SK-N-SH (cell line): ENCODE measurements at regions not wholly inside any gene's neighbourhood (a gene's known extent, or its start where the extent isn't known, plus 50 kb on each side); places are given as distances from the start of the nearest gene placed in this dataset.

Experiments
- CTCF ChIA-PET: fragments of 300-600, 350-600 bp; formaldehyde crosslinking; extraction: SDS; loops from one replicate; lab custom pipeline; 2021; lab: Yijun Ruan, JAX
- POLR2A ChIA-PET: fragments of 350-600 bp; sonication (Branson Sonifier 250); formaldehyde crosslinking; extraction: SDS; loops from one replicate; lab custom pipeline; 2020; ENCODE audit warnings: antibody characterized with exemption, inconsistent platforms; lab: Yijun Ruan, JAX
- DNase-seq: peaks from one replicate; pipeline ENCODE4 v3.0.0; 2012
- H2AFZ ChIP-seq: fragments of 200-600 bp; sonication (generic); 2 replicates; pipeline ENCODE4 v1.8.1; 2016; ENCODE audit warnings: antibody characterized with exemption, mild to moderate bottlenecking, low read depth
- H3F3A ChIP-seq: fragments of 200-600 bp; sonication (generic); replicated peaks from 2 replicates; pipeline ENCODE3; 2016; ENCODE audit warnings: antibody characterized with exemption, mild to moderate bottlenecking; ENCODE audit not compliant: insufficient read depth
- H3K27ac ChIP-seq, 2 experiments: fragments of 200-500 bp in 1 of 2; fragments of 200-600 bp in 1 of 2; sonication (Bioruptor generic) in 1 of 2; sonication (generic), shearing (Covaris generic) in 1 of 2; 2 replicates each; pipeline versions ENCODE4 v1.5.1 to v1.6.1; 2014 to 2016; ENCODE audit warnings: low read depth in 2 of 2, inconsistent platforms in 1 of 2, low read length in 1 of 2, mild to moderate bottlenecking in 1 of 2, mixed read lengths in 1 of 2
- H3K27me3 ChIP-seq: fragments of 200-600 bp; sonication (generic), shearing (Covaris generic); 2 replicates; pipeline ENCODE4 v1.6.1; 2016; ENCODE audit warnings: mixed run types; ENCODE audit not compliant: insufficient read depth
- H3K36me3 ChIP-seq, 2 experiments: fragments of 200-500 bp in 1 of 2; fragments of 200-600 bp in 1 of 2; sonication (Bioruptor generic) in 1 of 2; sonication (generic) in 1 of 2; replicated peaks in 1 of 2; 2 replicates each; pipeline versions ENCODE3 to v1.5.1; 2014 to 2016; ENCODE audit warnings: low read length in 1 of 2, mild to moderate bottlenecking in 1 of 2; ENCODE audit not compliant: insufficient read depth in 2 of 2, control insufficient read depth in 1 of 2
- H3K4me1 ChIP-seq, 2 experiments: fragments of 200-500 bp in 1 of 2; fragments of 200-600 bp in 1 of 2; sonication (Bioruptor generic) in 1 of 2; sonication (generic), shearing (Covaris generic) in 1 of 2; 2 replicates each; pipeline versions ENCODE4 v1.5.1 to v1.6.1; 2014 to 2016; ENCODE audit warnings: low read depth in 1 of 2, low read length in 1 of 2, mixed run types in 1 of 2; ENCODE audit not compliant: insufficient read depth in 2 of 2, control insufficient read depth in 1 of 2
- H3K4me2 ChIP-seq: fragments of 200-600 bp; sonication (generic), shearing (Covaris generic); 2 replicates; pipeline ENCODE4 v1.6.1; 2017; ENCODE audit warnings: mixed run types
- H3K4me3 ChIP-seq, 2 experiments: fragments of 200-500 bp in 1 of 2; fragments of 200-600 bp in 1 of 2; sonication (Bioruptor generic) in 1 of 2; sonication (generic), shearing (Covaris generic) in 1 of 2; 2 replicates each; pipeline versions ENCODE4 v1.5.1 to v1.8.1; 2014 to 2016; ENCODE audit warnings: low read depth in 2 of 2, inconsistent platforms in 1 of 2, low read length in 1 of 2, mild to moderate bottlenecking in 1 of 2, mixed read lengths in 1 of 2, moderate library complexity in 1 of 2
- H3K79me2 ChIP-seq: fragments of 200-600 bp; sonication (generic); 2 replicates; pipeline ENCODE4 v1.8.1; 2017; ENCODE audit warnings: mild to moderate bottlenecking; ENCODE audit not compliant: insufficient read depth
- H3K9ac ChIP-seq: fragments of 200-600 bp; sonication (generic); 2 replicates; pipeline ENCODE4 v1.6.1; 2017; ENCODE audit warnings: mixed run types
- H3K9me2 ChIP-seq: fragments of 200-600 bp; sonication (generic); 2 replicates; pipeline ENCODE4 v1.6.1; 2017; ENCODE audit warnings: mixed run types
- H3K9me3 ChIP-seq: fragments of 200-600 bp; sonication (generic); 2 replicates; pipeline ENCODE4 v1.6.1; 2017; ENCODE audit warnings: mixed run types, mild to moderate bottlenecking, moderate library complexity
- H4K20me1 ChIP-seq: fragments of 200-600 bp; sonication (generic); 2 replicates; pipeline ENCODE4 v1.6.1; 2017; ENCODE audit warnings: mild to moderate bottlenecking, mixed run types; ENCODE audit not compliant: insufficient read depth
- EP300 ChIP-seq, 2 experiments: IDR thresholded peaks; 2 replicates each; pipeline versions ENCODE4 v1.4.0 to v1.6.1; 2012; ENCODE audit warnings: borderline replicate concordance in 1 of 2, low read depth in 1 of 2, low read length in 1 of 2
- FOSL2 ChIP-seq: IDR thresholded peaks from 2 replicates; pipeline ENCODE4 v1.4.0; 2012; ENCODE audit warnings: low read depth, mild to moderate bottlenecking, moderate library complexity, borderline replicate concordance
- FOXM1 ChIP-seq: IDR thresholded peaks from 2 replicates; pipeline ENCODE4 v1.4.0; 2012; ENCODE audit warnings: low read depth, mild to moderate bottlenecking
- GABPA ChIP-seq: IDR thresholded peaks from 2 replicates; pipeline ENCODE4 v1.4.0; 2012; ENCODE audit warnings: low read depth, mild to moderate bottlenecking
- GATA2 ChIP-seq: sonication (generic); formaldehyde crosslinking; IDR thresholded peaks from 2 replicates; pipeline ENCODE4 v1.5.0; 2020; ENCODE audit warnings: mild to moderate bottlenecking, missing genetic modification reagents
- JUND ChIP-seq: IDR thresholded peaks from 2 replicates; pipeline ENCODE4 v1.4.0; 2012
- MEF2A ChIP-seq: IDR thresholded peaks from 2 replicates; pipeline ENCODE4 v1.4.0; 2012; ENCODE audit warnings: low read depth, borderline replicate concordance
- NFIC ChIP-seq: IDR thresholded peaks from 2 replicates; pipeline ENCODE4 v1.4.0; 2012; ENCODE audit warnings: borderline replicate concordance
- NRF1 ChIP-seq: IDR thresholded peaks from 2 replicates; pipeline ENCODE4 v1.6.1; 2012; ENCODE audit warnings: low read depth, mild to moderate bottlenecking, low read length
- POLR2AphosphoS5 ChIP-seq: IDR thresholded peaks from 2 replicates; pipeline ENCODE4 v1.6.1; 2012; ENCODE audit warnings: low read depth, low read length
- RCOR1 ChIP-seq: fragments of 150-350 bp; IDR thresholded peaks from 2 replicates; pipeline ENCODE4 v1.6.1; 2017; ENCODE audit warnings: antibody characterized with exemption, low read length
- RXRA ChIP-seq: IDR thresholded peaks from 2 replicates; pipeline ENCODE4 v1.4.0; 2012; ENCODE audit warnings: low read depth, mild to moderate bottlenecking, borderline replicate concordance
- SIN3A ChIP-seq: IDR thresholded peaks from 2 replicates; pipeline ENCODE4 v1.6.1; 2012; ENCODE audit warnings: low read depth, mild to moderate bottlenecking, low read length, moderate library complexity, borderline replicate concordance
- TCF12 ChIP-seq: IDR thresholded peaks from 2 replicates; pipeline ENCODE4 v1.4.0; 2012
- TEAD4 ChIP-seq: IDR thresholded peaks from 2 replicates; pipeline ENCODE4 v1.4.0; 2012; ENCODE audit warnings: mild to moderate bottlenecking, borderline replicate concordance; ENCODE audit not compliant: insufficient read depth
- YY1 ChIP-seq: IDR thresholded peaks from 2 replicates; pipeline ENCODE4 v1.4.0; 2012; ENCODE audit warnings: low read depth, mild to moderate bottlenecking
- WGBS: methylation state at CpG from one replicate; pipeline ENCODE4 v1.1.6; 2017; ENCODE audit warnings: low lambda C conversion rate; 5-methylcytosine and 5-hydroxymethylcytosine counted together
- TF ChIP-seq, protein P1 (sequence below): fragments of 200-600 bp; sonication (generic); IDR thresholded peaks from 2 replicates; pipeline ENCODE4 v1.6.1; 2017; ENCODE audit warnings: antibody characterized with exemption, mild to moderate bottlenecking, moderate library complexity
- TF ChIP-seq, protein P2 (sequence below): IDR thresholded peaks from 2 replicates; pipeline ENCODE4; 2012
- TF ChIP-seq, protein P3 (sequence below): IDR thresholded peaks from 2 replicates; pipeline ENCODE4 v1.4.0; 2012; ENCODE audit warnings: low read depth
- TF ChIP-seq, protein P4 (sequence below): IDR thresholded peaks from 2 replicates; pipeline ENCODE4 v1.4.0; 2012; ENCODE audit warnings: low read depth, borderline replicate concordance
- TF ChIP-seq, protein P5 (sequence below): fragments of 150-350 bp; IDR thresholded peaks from 2 replicates; pipeline ENCODE4 v1.6.1; 2017; ENCODE audit warnings: antibody characterized with exemption, low read length, low read depth, borderline replicate concordance

DNA sequence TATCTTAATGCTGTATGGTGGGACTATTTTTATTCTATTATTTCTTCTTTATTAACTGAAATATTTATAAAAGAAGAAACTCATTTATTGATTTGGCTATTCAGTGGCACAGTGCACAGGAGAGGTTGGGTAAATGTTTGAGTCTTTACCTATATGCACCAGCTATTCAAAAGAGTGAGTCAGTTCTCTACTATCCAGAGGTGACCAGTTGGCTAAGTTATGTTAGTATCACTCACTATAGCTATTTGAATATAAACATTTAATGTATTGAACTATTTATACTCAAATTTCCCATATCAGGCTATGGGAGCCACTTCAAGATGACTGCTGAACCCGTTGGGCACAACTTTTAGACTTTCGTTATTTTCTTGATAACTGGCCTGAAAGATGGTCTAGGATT lies 106.1 kb upstream of the VEGFC start (continued):
- TF ChIP-seq, protein P1, sequence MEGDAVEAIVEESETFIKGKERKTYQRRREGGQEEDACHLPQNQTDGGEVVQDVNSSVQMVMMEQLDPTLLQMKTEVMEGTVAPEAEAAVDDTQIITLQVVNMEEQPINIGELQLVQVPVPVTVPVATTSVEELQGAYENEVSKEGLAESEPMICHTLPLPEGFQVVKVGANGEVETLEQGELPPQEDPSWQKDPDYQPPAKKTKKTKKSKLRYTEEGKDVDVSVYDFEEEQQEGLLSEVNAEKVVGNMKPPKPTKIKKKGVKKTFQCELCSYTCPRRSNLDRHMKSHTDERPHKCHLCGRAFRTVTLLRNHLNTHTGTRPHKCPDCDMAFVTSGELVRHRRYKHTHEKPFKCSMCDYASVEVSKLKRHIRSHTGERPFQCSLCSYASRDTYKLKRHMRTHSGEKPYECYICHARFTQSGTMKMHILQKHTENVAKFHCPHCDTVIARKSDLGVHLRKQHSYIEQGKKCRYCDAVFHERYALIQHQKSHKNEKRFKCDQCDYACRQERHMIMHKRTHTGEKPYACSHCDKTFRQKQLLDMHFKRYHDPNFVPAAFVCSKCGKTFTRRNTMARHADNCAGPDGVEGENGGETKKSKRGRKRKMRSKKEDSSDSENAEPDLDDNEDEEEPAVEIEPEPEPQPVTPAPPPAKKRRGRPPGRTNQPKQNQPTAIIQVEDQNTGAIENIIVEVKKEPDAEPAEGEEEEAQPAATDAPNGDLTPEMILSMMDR = no peak

DNA sequence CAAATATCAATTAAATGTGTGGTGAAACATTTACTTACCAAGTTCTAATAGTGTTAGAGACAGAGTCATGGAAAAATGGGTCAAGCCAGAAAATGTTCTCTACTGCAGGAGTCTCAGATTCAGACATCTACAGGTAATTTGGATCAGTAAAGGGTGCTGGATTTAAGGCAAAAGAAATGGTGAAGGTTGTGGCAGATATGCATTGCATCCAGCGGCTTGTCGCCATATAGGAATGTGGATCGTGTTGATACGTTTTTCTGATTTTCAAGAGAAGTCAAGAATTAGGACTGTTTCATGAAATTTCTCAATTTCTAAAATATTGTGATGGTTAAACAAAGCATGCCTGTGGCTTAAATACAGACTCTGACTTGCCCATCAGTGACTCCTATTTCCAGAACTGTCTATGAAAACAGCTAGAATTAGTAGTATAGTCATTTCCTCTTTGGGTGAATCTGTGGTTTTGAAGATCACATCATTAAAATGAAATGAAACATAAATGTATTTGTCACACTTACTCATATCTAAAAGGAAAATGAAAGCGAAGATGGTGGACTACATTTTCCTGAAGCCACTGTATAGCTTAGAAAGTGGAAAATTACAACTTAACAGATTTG lies 110.1 kb upstream of the VEGFC start:
- H3K4me2 ChIP-seq = peak overlapping the region; percentile 69
- no peaks in the 10 kb centered on the region for H3K27me3 ChIP-seq
- H4K20me1 ChIP-seq = no peaks in the 10 kb centered on the region
- peaks cover 51% of the 10 kb centered on the region for H3F3A ChIP-seq
- peak overlapping the region in 1 of 2 experiments; percentile 25; a peak in 2 of 4 replicates for H3K4me3 ChIP-seq
- WGBS = 7% methylated on average over 5 of the region's 5 CpGs
- DNase-seq = no peak
- H3K9ac ChIP-seq = peak overlapping the region; percentile 65
- H3K79me2 ChIP-seq = peaks cover 5% of the 10 kb centered on the region; the same call in 1 of the 2 replicates
- no peaks in the 10 kb centered on the region for H3K9me2 ChIP-seq
- TF ChIP-seq MEF2A (peak; percentile 99), SIN3A (peak; percentile 30; the same call in 1 of the 2 replicates), FOXM1 (peak; percentile 96), YY1 (0 out of 2 replicates have a peak, but pooled peaks have one; percentile 37), NFIC (peak; percentile 85; the same call in 1 of the 2 replicates), RXRA (peak; percentile 88), RCOR1 (no peak), TEAD4 (peak; percentile 92), GATA2 (no peak), POLR2AphosphoS5 (peak; percentile 47; the same call in 1 of the 2 replicates), EP300 (IDR thresholded peaks at IDR 0.05; ENCODE audit: borderline replicate concordance in 1 of 2, low read depth in 1 of 2, low read length in 1 of 2) (peak; percentile 45 to 99), NRF1 (no peak), GABPA (0 out of 2 replicates have a peak, but pooled peaks have one; percentile 25), TCF12 (peak; percentile 95), FOSL2 (peak; percentile 89; the same call in 1 of the 2 replicates), JUND (peak; percentile 96)
- TF ChIP-seq, protein P2, sequence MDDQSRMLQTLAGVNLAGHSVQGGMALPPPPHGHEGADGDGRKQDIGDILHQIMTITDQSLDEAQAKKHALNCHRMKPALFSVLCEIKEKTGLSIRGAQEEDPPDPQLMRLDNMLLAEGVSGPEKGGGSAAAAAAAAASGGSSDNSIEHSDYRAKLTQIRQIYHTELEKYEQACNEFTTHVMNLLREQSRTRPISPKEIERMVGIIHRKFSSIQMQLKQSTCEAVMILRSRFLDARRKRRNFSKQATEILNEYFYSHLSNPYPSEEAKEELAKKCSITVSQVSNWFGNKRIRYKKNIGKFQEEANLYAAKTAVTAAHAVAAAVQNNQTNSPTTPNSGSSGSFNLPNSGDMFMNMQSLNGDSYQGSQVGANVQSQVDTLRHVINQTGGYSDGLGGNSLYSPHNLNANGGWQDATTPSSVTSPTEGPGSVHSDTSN = peak; percentile 94
- TF ChIP-seq, protein P3, sequence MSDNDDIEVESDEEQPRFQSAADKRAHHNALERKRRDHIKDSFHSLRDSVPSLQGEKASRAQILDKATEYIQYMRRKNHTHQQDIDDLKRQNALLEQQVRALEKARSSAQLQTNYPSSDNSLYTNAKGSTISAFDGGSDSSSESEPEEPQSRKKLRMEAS = peak; percentile 85; the same call in 1 of the 2 replicates
- TF ChIP-seq, protein P4, sequence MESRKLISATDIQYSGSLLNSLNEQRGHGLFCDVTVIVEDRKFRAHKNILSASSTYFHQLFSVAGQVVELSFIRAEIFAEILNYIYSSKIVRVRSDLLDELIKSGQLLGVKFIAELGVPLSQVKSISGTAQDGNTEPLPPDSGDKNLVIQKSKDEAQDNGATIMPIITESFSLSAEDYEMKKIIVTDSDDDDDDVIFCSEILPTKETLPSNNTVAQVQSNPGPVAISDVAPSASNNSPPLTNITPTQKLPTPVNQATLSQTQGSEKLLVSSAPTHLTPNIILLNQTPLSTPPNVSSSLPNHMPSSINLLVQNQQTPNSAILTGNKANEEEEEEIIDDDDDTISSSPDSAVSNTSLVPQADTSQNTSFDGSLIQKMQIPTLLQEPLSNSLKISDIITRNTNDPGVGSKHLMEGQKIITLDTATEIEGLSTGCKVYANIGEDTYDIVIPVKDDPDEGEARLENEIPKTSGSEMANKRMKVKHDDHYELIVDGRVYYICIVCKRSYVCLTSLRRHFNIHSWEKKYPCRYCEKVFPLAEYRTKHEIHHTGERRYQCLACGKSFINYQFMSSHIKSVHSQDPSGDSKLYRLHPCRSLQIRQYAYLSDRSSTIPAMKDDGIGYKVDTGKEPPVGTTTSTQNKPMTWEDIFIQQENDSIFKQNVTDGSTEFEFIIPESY = peak; percentile 87
- TF ChIP-seq, protein P5, sequence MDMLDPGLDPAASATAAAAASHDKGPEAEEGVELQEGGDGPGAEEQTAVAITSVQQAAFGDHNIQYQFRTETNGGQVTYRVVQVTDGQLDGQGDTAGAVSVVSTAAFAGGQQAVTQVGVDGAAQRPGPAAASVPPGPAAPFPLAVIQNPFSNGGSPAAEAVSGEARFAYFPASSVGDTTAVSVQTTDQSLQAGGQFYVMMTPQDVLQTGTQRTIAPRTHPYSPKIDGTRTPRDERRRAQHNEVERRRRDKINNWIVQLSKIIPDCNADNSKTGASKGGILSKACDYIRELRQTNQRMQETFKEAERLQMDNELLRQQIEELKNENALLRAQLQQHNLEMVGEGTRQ = no peak
- peak overlapping the region; percentile 90 to 97 for H3K27ac ChIP-seq
- H3K4me1 ChIP-seq = peaks cover 0 to 19% of the 10 kb centered on the region in 2 experiments; a peak in 2 of 4 replicates
- H3K36me3 ChIP-seq = no peaks in the 10 kb centered on the region
- no peaks in the 10 kb centered on the region for H3K9me3 ChIP-seq
- CTCF ChIA-PET = interaction anchor here (2.3 kb wide), 1 partner anchor 9 kb away, joined by 5 read pairs; no protein-coding TSS in a partner anchor
- H2AFZ ChIP-seq = no peak overlapping the region; the same call in 1 of the 2 replicates
- POLR2A ChIA-PET = no interaction called here
